ENCODE measurements at regions not wholly inside any gene's neighbourhood (a gene's known extent, or its start where the extent isn't known, plus 50 kb on each side); places are given as distances from the start of the nearest gene placed in this dataset.
"Not testable (repeated sequence)": the region's sequence is repeated elsewhere in the genome, so short reads cannot be mapped to it uniquely, and the experiment has no call there.

DNA sequence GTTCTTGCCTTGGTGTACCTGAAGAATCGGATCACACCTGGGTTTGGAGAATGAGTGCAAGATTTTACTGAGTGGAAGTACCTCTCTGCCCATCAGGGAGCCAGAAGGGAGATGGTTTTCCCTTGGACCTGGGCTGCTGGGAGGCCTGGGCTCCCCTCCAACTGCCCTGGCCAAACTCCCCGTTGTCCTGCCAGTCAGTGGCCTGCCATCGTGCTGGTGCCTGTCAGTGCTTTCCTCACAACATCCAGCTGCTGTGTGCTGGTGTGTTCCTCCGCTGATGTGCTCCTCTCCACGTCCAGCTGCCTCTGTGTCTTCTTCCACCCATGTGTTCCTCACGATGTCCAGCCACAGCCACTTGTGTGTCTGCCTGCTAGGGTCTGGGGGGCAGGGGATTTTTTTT is 87.9 kb upstream of the CLPB start:
- peaks cover 41% of the 10 kb centered on the region for H3K27me3 Mint-ChIP-seq (ENCODE audit: insufficient read depth)
- peaks cover 39% of the 10 kb centered on the region for H3K4me1 Mint-ChIP-seq
- WGBS, 2 experiments (ENCODE audit: insufficient coverage in 1 of 2, insufficient read length in 1 of 2) = 80 to 89% methylated on average over 3 to 6 of the region's 6 CpGs

GRCh38 chr11:72521664-72522063 is 87.3 kb upstream of the CLPB start:
- TF ChIP-seq, protein P1, sequence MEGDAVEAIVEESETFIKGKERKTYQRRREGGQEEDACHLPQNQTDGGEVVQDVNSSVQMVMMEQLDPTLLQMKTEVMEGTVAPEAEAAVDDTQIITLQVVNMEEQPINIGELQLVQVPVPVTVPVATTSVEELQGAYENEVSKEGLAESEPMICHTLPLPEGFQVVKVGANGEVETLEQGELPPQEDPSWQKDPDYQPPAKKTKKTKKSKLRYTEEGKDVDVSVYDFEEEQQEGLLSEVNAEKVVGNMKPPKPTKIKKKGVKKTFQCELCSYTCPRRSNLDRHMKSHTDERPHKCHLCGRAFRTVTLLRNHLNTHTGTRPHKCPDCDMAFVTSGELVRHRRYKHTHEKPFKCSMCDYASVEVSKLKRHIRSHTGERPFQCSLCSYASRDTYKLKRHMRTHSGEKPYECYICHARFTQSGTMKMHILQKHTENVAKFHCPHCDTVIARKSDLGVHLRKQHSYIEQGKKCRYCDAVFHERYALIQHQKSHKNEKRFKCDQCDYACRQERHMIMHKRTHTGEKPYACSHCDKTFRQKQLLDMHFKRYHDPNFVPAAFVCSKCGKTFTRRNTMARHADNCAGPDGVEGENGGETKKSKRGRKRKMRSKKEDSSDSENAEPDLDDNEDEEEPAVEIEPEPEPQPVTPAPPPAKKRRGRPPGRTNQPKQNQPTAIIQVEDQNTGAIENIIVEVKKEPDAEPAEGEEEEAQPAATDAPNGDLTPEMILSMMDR (conservative IDR thresholded peaks at IDR 0.05) = no peak
- Mint-ChIP-seq H3K4me1 (peaks cover 45% of the 10 kb centered on the region), H3K27me3 (ENCODE audit: insufficient read depth) (peaks cover 40% of the 10 kb centered on the region)

More for the DNA sequence above, 87.9 kb upstream of the CLPB start:
- no peak overlapping the region for H3K4me3 Mint-ChIP-seq
- no peaks in the 10 kb centered on the region for H3K9me3 Mint-ChIP-seq
- Histone ChIP-seq H3K4me3 (ENCODE audit: low read length) (no peak overlapping the region), H3K9ac (ENCODE audit: extremely low read depth, low read length, poor library complexity, severe bottlenecking) (no peak overlapping the region), H3K4me1 (ENCODE audit: control insufficient read depth, insufficient read depth, low read length) (no peaks in the 10 kb centered on the region), H3K9me3 (ENCODE audit: control insufficient read depth, low read length) (no peaks in the 10 kb centered on the region), H3K36me3 (ENCODE audit: control insufficient read depth, insufficient read depth, low read length) (no peaks in the 10 kb centered on the region), H3K27me3 (ENCODE audit: control insufficient read depth, insufficient read depth, low read length, poor library complexity, severe bottlenecking) (peaks cover 54% of the 10 kb centered on the region), H3K27ac (ENCODE audit: low read depth, low read length) (no peak overlapping the region)
- no peak for DNase-seq
- TF ChIP-seq, protein P1 (conservative IDR thresholded peaks at IDR 0.05) = no peak
- H3K36me3 Mint-ChIP-seq (ENCODE audit: low read depth) = no peaks in the 10 kb centered on the region
- H3K27ac Mint-ChIP-seq = no peak overlapping the region

GRCh38 chr11:72520815-72521214 is 86.5 kb upstream of the CLPB start:
- Histone ChIP-seq H3K9ac (ENCODE audit: extremely low read depth, low read length, poor library complexity, severe bottlenecking) (no peak overlapping the region), H3K9me3 (ENCODE audit: control insufficient read depth, low read length) (peaks cover 6% of the 10 kb centered on the region), H3K27me3 (ENCODE audit: control insufficient read depth, insufficient read depth, low read length, poor library complexity, severe bottlenecking) (peaks cover 45% of the 10 kb centered on the region), H3K27ac (ENCODE audit: low read depth, low read length) (no peak overlapping the region), H3K36me3 (ENCODE audit: control insufficient read depth, insufficient read depth, low read length) (no peaks in the 10 kb centered on the region), H3K4me1 (ENCODE audit: control insufficient read depth, insufficient read depth, low read length) (no peaks in the 10 kb centered on the region), H3K4me3 (ENCODE audit: low read length) (no peak overlapping the region)
- no peak for DNase-seq
- no peaks in the 10 kb centered on the region for H3K36me3 Mint-ChIP-seq (ENCODE audit: low read depth)
- H3K27ac Mint-ChIP-seq = no peak overlapping the region
- no peak overlapping the region for H3K4me3 Mint-ChIP-seq
- TF ChIP-seq, protein P1 (conservative IDR thresholded peaks at IDR 0.05) = no peak
- peaks cover 43% of the 10 kb centered on the region for H3K4me1 Mint-ChIP-seq
- peaks cover 38% of the 10 kb centered on the region for H3K27me3 Mint-ChIP-seq (ENCODE audit: insufficient read depth)
- WGBS, 2 experiments (ENCODE audit: insufficient coverage in 1 of 2, insufficient read length in 1 of 2) = 78 to 95% methylated on average over 5 of the region's 5 CpGs
- H3K9me3 Mint-ChIP-seq = peaks cover 8% of the 10 kb centered on the region

More at GRCh38 chr11:72521664-72522063, 87.3 kb upstream of the CLPB start:
- no peaks in the 10 kb centered on the region for H3K36me3 Mint-ChIP-seq (ENCODE audit: low read depth)
- DNase-seq = no peak
- Histone ChIP-seq H3K9me3 (ENCODE audit: control insufficient read depth, low read length) (no peaks in the 10 kb centered on the region), H3K27ac (ENCODE audit: low read depth, low read length) (no peak overlapping the region), H3K4me1 (ENCODE audit: control insufficient read depth, insufficient read depth, low read length) (no peaks in the 10 kb centered on the region), H3K9ac (ENCODE audit: extremely low read depth, low read length, poor library complexity, severe bottlenecking) (no peak overlapping the region), H3K36me3 (ENCODE audit: control insufficient read depth, insufficient read depth, low read length) (no peaks in the 10 kb centered on the region), H3K27me3 (ENCODE audit: control insufficient read depth, insufficient read depth, low read length, poor library complexity, severe bottlenecking) (peaks cover 53% of the 10 kb centered on the region), H3K4me3 (ENCODE audit: low read length) (no peak overlapping the region)
- H3K9me3 Mint-ChIP-seq = peaks cover 2% of the 10 kb centered on the region
- H3K27ac Mint-ChIP-seq = no peak overlapping the region
- 88% methylated on average over 1 of the region's 1 CpG; no CpG with 5 or more reads in 1 of the 2 experiments for WGBS, 2 experiments (ENCODE audit: insufficient coverage in 1 of 2, insufficient read length in 1 of 2)
- H3K4me3 Mint-ChIP-seq = no peak overlapping the region

GRCh38 chr11:72519882-72520281 is 85.6 kb upstream of the CLPB start:
- H3K27ac ChIP-seq (ENCODE audit: low read depth, low read length); DNase-seq; H3K4me3 ChIP-seq (ENCODE audit: low read length); H3K9ac ChIP-seq (ENCODE audit: extremely low read depth, low read length, poor library complexity, severe bottlenecking); H3K4me1 ChIP-seq (ENCODE audit: control insufficient read depth, insufficient read depth, low read length); H3K36me3 Mint-ChIP-seq (ENCODE audit: low read depth); H3K36me3 ChIP-seq (ENCODE audit: control insufficient read depth, insufficient read depth, low read length); H3K4me3 Mint-ChIP-seq: not testable (repeated sequence)
- H3K27ac Mint-ChIP-seq = peak overlapping the region; percentile 28
- peaks cover 15% of the 10 kb centered on the region for H3K9me3 Mint-ChIP-seq
- H3K4me1 Mint-ChIP-seq = peaks cover 39% of the 10 kb centered on the region
- H3K9me3 ChIP-seq (ENCODE audit: control insufficient read depth, low read length) = peaks cover 14% of the 10 kb centered on the region
- 91 to 92% methylated on average over 2 of the region's 2 CpGs for WGBS, 2 experiments (ENCODE audit: insufficient coverage in 1 of 2, insufficient read length in 1 of 2)
- peaks cover 40% of the 10 kb centered on the region for H3K27me3 ChIP-seq (ENCODE audit: control insufficient read depth, insufficient read depth, low read length, poor library complexity, severe bottlenecking)
- H3K27me3 Mint-ChIP-seq (ENCODE audit: insufficient read depth) = peaks cover 44% of the 10 kb centered on the region
